WERI-Rb-1 (cell line): ENCODE measurements at regions not wholly inside any gene's neighbourhood (a gene's known extent, or its start where the extent isn't known, plus 50 kb on each side); places are given as distances from the start of the nearest gene placed in this dataset.

ENCODE experiments used
- DNase-seq: peaks from one replicate; pipeline ENCODE4 v3.0.0-alpha.2; 2020
- H3K27ac ChIP-seq: fragments of 250-450 bp; sonication (Bioruptor Pico); 2 replicates; pipeline ENCODE4 v1.5.1; 2020; ENCODE audit warnings: mild to moderate bottlenecking, moderate library complexity
- H3K27me3 ChIP-seq: fragments of 250-450 bp; sonication (Bioruptor Pico); 2 replicates; pipeline ENCODE4 v1.5.1; 2021; ENCODE audit warnings: mild to moderate bottlenecking, low read depth, moderate library complexity; ENCODE audit not compliant: insufficient read depth, severe bottlenecking
- H3K36me3 ChIP-seq: fragments of 250-450 bp; sonication (Bioruptor Pico); 2 replicates; pipeline ENCODE4 v1.5.1; 2020; ENCODE audit warnings: mild to moderate bottlenecking, moderate library complexity
- H3K4me3 ChIP-seq: 2 replicates; pipeline ENCODE4 v1.5.1; 2011; ENCODE audit warnings: low read depth, mild to moderate bottlenecking, control low read depth, low read length
- H3K9me3 ChIP-seq: fragments of 250-450 bp; sonication (Bioruptor Pico); 2 replicates; pipeline ENCODE4 v1.5.1; 2021; ENCODE audit warnings: mild to moderate bottlenecking, moderate library complexity; ENCODE audit not compliant: severe bottlenecking
- TF ChIP-seq, protein P1 (sequence below): IDR thresholded peaks from 2 replicates; pipeline ENCODE4 v1.5.1; 2011; ENCODE audit warnings: low read depth, mild to moderate bottlenecking, control low read depth, inconsistent platforms, low read length

DNA sequence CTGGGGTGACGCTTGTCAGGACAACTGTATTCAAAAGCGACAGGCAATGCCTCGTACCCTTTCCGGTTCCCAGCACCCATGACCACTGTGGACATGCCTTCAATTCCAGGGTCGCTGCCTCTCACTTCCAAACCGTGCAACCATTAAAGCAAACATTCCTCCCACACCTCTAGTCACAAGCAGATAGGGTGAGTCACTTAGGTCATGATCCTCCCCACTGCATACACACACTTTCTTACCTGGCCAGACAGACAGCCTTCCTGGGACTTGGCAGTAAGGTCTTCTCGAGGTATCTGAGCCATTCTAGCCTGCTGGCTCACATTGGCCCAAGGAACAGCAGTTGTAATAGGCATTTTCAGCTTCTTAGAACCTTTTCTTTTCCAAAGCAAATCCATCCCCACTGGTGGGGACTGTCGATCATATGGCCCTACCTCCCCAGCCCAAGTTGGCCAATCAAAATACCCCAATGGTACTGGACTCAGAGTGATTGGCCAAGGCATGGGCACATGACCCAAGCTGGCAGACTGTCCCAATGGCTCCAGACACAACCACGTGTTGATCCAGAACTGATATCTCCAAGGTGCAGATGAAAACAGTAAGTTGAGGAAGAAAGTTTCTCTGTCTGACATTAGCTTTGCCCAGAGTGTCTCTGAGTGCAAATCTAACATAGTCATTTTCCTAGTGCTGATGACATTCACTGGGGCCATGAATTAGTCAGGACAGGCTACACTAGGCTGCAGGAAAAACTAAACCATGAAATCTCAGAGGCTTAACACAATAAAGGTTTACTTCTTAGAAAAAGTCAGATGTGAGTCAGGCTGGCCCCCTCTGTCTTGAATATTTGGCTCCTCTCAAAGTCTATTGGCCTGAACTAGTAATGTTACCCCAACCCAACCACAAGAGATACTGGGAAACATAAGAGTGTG lies 113.8 kb downstream of the RRAGC start:
- no peaks in the 10 kb centered on the region for H3K36me3 ChIP-seq
- TF ChIP-seq, protein P1, sequence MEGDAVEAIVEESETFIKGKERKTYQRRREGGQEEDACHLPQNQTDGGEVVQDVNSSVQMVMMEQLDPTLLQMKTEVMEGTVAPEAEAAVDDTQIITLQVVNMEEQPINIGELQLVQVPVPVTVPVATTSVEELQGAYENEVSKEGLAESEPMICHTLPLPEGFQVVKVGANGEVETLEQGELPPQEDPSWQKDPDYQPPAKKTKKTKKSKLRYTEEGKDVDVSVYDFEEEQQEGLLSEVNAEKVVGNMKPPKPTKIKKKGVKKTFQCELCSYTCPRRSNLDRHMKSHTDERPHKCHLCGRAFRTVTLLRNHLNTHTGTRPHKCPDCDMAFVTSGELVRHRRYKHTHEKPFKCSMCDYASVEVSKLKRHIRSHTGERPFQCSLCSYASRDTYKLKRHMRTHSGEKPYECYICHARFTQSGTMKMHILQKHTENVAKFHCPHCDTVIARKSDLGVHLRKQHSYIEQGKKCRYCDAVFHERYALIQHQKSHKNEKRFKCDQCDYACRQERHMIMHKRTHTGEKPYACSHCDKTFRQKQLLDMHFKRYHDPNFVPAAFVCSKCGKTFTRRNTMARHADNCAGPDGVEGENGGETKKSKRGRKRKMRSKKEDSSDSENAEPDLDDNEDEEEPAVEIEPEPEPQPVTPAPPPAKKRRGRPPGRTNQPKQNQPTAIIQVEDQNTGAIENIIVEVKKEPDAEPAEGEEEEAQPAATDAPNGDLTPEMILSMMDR: no peak
- no peaks in the 10 kb centered on the region for H3K27me3 ChIP-seq
- no peak overlapping the region for H3K27ac ChIP-seq
- H3K9me3 ChIP-seq: no peaks in the 10 kb centered on the region
- H3K4me3 ChIP-seq: no peak overlapping the region
- no peak for DNase-seq

GRCh38 chr1:38744452-38745350 lies 114.9 kb downstream of the RRAGC start:
- DNase-seq: no peak
- H3K27me3 ChIP-seq: no peaks in the 10 kb centered on the region
- no peak overlapping the region for H3K27ac ChIP-seq
- H3K9me3 ChIP-seq: no peaks in the 10 kb centered on the region
- H3K4me3 ChIP-seq: no peak overlapping the region
- TF ChIP-seq, protein P1: no peak
- no peaks in the 10 kb centered on the region for H3K36me3 ChIP-seq

GRCh38 chr1:38743184-38743583 lies 116.4 kb downstream of the RRAGC start:
- Histone ChIP-seq H3K9me3 (no peaks in the 10 kb centered on the region), H3K36me3 (no peaks in the 10 kb centered on the region), H3K4me3 (no peak overlapping the region), H3K27ac (no peak overlapping the region), H3K27me3 (no peaks in the 10 kb centered on the region)
- TF ChIP-seq, protein P1: no peak
- DNase-seq: no peak

GRCh38 chr1:38741341-38741740 lies 118.2 kb downstream of the RRAGC start:
- Histone ChIP-seq H3K4me3 (no peak overlapping the region), H3K27ac (no peak overlapping the region)
- DNase-seq: no peak

GRCh38 chr1:38740487-38740886 lies 119.1 kb downstream of the RRAGC start:
- TF ChIP-seq, protein P1: no peak
- H3K9me3 ChIP-seq: no peaks in the 10 kb centered on the region
- H3K27me3 ChIP-seq: no peaks in the 10 kb centered on the region
- no peaks in the 10 kb centered on the region for H3K36me3 ChIP-seq
- no peak overlapping the region for H3K27ac ChIP-seq
- DNase-seq: no peak
- no peak overlapping the region for H3K4me3 ChIP-seq

More at GRCh38 chr1:38741341-38741740, 118.2 kb downstream of the RRAGC start:
- TF ChIP-seq, protein P1: no peak
- Histone ChIP-seq H3K9me3 (no peaks in the 10 kb centered on the region), H3K36me3 (no peaks in the 10 kb centered on the region), H3K27me3 (no peaks in the 10 kb centered on the region)
